KOPT-K1 (cell line): ENCODE measurements at regions not wholly inside any gene's neighbourhood (a gene's known extent, or its start where the extent isn't known, plus 50 kb on each side); places are given as distances from the start of the nearest gene placed in this dataset.
"Not testable (repeated sequence)": the region's sequence is repeated elsewhere in the genome, so short reads cannot be mapped to it uniquely, and the experiment has no call there.

Source experiments
- H3K27ac ChIP-seq: fragments of 200-600 bp; sonication (generic); 2 replicates; pipeline ENCODE4 v1.5.1; 2016; ENCODE audit warnings: antibody characterized with exemption, mild to moderate bottlenecking, low read depth, low read length; ENCODE audit not compliant: poor library complexity, severe bottlenecking
- H3K36me3 ChIP-seq: fragments of 200-600 bp; sonication (generic); 2 replicates; pipeline ENCODE4 v1.5.1; 2017; ENCODE audit warnings: antibody characterized with exemption, mild to moderate bottlenecking, low read length, moderate library complexity; ENCODE audit not compliant: insufficient read depth
- H3K9me3 ChIP-seq: fragments of 200-600 bp; sonication (generic); 2 replicates; pipeline ENCODE4 v1.5.1; 2017; ENCODE audit warnings: antibody characterized with exemption, low read length, mild to moderate bottlenecking; ENCODE audit not compliant: insufficient read depth, poor library complexity, severe bottlenecking

- Histone ChIP-seq H3K9me3 (no peaks in the 10 kb centered on the region), H3K27ac (no peak overlapping the region)
Measured at GRCh38 chr7:106736508-106737201, 75.7 kb upstream of the CCDC71L start.

DNA sequence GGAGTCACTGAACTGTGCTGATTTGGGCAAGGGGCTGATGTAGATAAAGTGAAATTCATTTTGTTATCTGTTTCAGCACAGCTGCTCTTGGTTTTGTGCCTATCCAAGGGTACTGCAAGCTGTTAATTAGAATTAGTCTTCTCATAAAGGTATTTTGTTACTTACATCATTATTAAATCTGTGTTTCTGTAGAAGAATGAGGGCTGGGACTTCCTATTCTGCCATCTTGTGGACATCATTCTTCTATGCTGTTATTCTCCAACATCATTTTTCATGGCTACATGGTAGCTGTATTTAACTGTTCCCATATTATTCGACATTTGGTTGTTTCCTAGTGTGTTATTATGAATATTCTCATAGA is 76.2 kb upstream of the CCDC71L start:
- no peaks in the 10 kb centered on the region for H3K36me3 ChIP-seq
- no peak overlapping the region for H3K27ac ChIP-seq
- H3K9me3 ChIP-seq, result no peaks in the 10 kb centered on the region

More at GRCh38 chr7:106736508-106737201, 75.7 kb upstream of the CCDC71L start:
- no peaks in the 10 kb centered on the region for H3K36me3 ChIP-seq

GRCh38 chr7:106740806-106741205 is 79.8 kb upstream of the CCDC71L start:
- Histone ChIP-seq H3K27ac (no peak overlapping the region), H3K9me3 (no peaks in the 10 kb centered on the region), H3K36me3 (no peaks in the 10 kb centered on the region)

- H3K27ac ChIP-seq, result no peak overlapping the region
- no peaks in the 10 kb centered on the region for H3K36me3 ChIP-seq
- H3K9me3 ChIP-seq, result no peaks in the 10 kb centered on the region
Measured at GRCh38 chr7:106744563-106745091, 83.7 kb upstream of the CCDC71L start.

DNA sequence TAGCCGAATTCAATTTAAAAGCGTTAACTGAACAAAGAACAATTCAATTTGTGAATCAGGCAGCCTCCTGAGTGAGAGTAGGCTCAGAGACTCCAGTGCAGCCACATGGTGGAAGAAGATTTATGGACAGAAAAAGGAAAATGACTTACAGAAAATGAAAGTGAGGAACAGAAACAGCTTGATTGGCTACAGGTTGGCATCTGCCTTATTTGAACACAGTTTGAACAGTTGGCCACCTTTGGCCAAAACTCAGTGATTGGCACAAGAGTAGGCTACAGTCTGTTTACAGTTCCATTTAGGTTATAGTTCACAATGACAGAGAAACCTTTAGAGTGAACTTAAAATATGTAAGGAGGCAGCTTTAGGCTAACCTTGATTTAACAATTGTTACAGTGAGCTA is 86.3 kb upstream of the CCDC71L start:
- not testable (repeated sequence) for H3K9me3 ChIP-seq, H3K27ac ChIP-seq, H3K36me3 ChIP-seq

DNA sequence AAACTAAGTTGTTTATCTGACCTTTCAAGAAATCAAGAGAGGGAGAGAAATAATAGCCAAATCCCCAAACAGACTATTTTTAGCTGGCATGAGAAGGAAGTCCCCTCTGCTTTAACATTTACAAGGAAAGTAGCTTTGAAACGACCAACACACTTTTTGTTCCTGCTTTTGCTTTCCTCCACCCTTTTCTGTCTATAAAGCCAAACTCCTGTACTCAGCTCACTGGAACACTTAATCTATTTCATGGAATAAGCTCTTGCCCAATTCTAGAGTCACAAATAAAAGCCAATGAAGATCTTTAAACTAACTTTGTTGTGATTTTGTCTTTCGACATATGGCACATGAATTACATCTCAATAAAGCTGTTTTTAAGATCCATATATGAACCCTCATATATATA is 86.8 kb upstream of the CCDC71L start:
- Histone ChIP-seq H3K27ac (no peak overlapping the region), H3K9me3 (no peaks in the 10 kb centered on the region), H3K36me3 (no peaks in the 10 kb centered on the region)

DNA sequence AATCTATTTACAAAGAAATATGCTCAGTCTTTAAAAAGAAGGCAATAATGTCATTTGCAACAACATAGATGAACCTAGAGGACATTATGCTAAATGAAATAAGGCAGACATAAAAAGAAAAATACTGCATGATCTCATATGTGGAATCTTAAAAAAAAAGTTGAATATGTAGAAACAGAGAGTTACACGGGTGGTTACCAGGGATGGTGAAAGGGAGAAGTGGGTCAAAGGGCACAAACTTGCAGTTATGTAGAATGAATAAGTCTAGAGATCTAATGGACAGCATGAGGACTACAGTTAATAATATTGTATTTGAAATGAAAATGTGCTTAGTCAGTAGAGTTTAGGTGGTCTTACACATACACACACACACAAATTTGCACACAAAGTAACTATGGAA is 88.2 kb upstream of the CCDC71L start:
- Histone ChIP-seq H3K9me3 (no peaks in the 10 kb centered on the region), H3K36me3 (no peaks in the 10 kb centered on the region)

DNA sequence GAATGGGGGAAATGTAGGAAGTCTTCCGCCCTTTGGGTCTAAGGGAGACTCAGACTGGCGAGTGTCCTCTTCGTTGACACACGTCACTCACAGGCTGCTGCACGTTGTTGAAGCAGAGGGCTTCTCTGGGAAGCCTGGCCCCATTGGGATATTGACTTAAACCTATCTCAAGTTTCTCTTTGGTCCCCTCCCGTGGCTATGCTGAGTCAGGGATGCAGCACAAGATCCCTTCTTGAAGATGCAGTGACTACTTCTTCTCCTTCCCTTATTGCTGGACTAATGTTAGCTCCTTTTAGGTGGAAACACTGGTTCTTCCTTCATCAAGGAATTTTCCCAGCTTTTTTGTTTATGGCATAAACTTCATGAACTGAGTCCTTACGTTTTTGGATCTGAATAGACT is 89.8 kb upstream of the CCDC71L start:
- Histone ChIP-seq H3K9me3 (no peaks in the 10 kb centered on the region), H3K27ac (no peak overlapping the region), H3K36me3 (no peaks in the 10 kb centered on the region)

More for the DNA sequence above, 88.2 kb upstream of the CCDC71L start:
- no peak overlapping the region for H3K27ac ChIP-seq

DNA sequence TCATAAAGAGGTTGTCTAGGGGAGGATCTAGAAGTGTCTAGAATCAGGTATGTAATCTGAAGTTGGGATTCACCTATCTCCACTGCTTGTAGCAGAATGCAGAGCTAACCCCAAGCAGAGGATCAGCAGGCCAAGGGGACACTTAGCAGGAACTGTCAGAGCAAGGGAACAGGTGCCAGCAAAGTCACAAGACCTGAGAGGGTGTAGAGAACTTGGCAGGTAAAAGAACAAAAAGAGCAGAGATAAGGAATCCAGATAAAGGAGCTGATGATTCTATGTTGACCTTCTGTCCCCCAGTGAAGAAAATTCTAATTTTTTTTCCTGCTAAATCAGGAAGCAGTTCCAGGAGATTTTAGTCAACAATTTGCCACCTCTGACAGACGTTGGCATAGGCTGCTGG is 91.4 kb upstream of the CCDC71L start:
- no peak overlapping the region for H3K27ac ChIP-seq
- no peaks in the 10 kb centered on the region for H3K9me3 ChIP-seq
- no peaks in the 10 kb centered on the region for H3K36me3 ChIP-seq

- H3K36me3 ChIP-seq, H3K27ac ChIP-seq, H3K9me3 ChIP-seq: not testable (repeated sequence)
Measured at GRCh38 chr7:106755024-106755423, 94.1 kb upstream of the CCDC71L start.

DNA sequence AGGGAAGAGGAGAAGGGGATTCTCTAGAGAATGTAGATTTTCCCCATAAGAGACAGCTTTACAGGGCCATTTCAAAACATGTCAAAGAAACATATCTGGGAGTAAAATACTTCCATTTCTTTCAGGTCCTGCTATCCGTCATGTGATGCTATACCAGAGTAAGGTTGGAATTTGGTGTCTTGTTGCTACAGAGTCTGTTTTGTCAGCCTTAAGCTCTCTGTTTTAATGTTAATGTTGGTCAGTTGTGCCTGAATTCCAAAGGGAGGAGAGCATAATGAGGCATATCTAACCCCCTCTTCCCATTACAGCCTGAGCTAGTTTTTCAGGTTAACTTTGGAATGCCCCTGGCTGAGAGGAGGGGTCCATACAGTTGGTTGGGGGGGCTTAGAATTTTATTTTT is 94.7 kb upstream of the CCDC71L start:
- Histone ChIP-seq H3K9me3 (no peaks in the 10 kb centered on the region), H3K27ac (no peak overlapping the region), H3K36me3 (no peaks in the 10 kb centered on the region)

- no peaks in the 10 kb centered on the region for H3K9me3 ChIP-seq
- no peaks in the 10 kb centered on the region for H3K36me3 ChIP-seq
- H3K27ac ChIP-seq, result no peak overlapping the region
Measured at GRCh38 chr7:106756071-106756470, 95.1 kb upstream of the CCDC71L start.

DNA sequence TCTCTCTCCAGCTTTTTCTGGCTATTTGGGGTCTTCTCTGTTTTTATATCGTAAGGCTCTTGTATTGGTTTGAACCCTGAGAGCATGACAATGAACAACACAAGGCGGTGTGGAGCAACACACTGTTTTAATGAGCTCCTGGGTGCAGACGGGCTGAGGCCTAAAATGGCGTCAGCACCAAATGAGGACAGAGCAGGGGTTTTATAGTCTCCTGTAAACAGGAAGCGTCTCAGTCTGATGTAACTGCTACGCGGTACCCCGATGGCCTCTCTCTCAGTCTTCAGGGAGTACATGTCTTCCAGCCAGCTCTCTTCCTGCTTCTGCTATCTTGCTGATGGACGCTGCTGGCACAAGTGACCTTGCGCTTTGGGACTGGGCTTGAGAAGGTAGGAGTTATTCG is 95.9 kb upstream of the CCDC71L start:
- no peaks in the 10 kb centered on the region for H3K36me3 ChIP-seq
- H3K27ac ChIP-seq, result no peak overlapping the region
- no peaks in the 10 kb centered on the region for H3K9me3 ChIP-seq

- no peaks in the 10 kb centered on the region for H3K9me3 ChIP-seq
- H3K27ac ChIP-seq, result no peak overlapping the region
- no peaks in the 10 kb centered on the region for H3K36me3 ChIP-seq
Measured at GRCh38 chr7:106757846-106758245, 96.9 kb upstream of the CCDC71L start.

DNA sequence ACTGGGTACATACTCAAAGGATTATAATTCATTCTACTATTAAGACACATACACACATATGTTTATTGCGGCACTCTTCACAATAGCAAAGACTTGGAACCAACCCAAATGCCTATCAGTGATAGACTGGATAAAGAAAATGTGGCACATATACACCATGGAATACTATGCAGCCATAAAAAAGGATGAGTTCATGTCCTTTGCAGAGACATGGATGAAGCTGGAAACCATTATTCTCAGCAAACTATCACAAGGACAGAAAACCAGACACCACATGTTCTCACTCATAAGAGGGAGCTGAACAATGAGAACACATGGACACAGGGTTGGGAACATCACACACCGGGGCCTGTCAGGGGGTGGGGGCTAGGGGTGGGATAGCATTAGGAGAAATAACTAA is 101.9 kb upstream of the CCDC71L start:
- not testable (repeated sequence) for H3K9me3 ChIP-seq, H3K36me3 ChIP-seq, H3K27ac ChIP-seq

DNA sequence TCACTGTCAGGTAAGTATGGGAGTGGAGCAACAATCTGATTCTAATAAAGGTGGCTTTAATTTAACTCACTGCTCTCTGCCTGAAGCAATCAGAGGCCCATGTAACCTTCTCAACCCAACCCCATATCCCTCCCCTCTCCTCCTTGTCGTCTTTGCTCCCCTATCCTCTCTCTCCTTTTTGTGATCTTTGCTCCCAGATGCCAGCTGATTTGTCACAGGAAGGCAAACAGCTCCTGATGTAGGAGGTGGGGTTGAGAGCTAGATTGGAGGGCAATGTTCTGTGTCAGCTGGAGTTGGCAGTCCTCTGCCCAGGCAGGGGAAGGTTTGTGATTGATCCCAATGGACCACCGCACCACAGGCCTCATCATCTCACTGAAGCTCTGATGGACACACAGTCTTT is 101.4 kb upstream of the PIK3CG start:
- no peak overlapping the region for H3K27ac ChIP-seq
- no peaks in the 10 kb centered on the region for H3K9me3 ChIP-seq
- no peaks in the 10 kb centered on the region for H3K36me3 ChIP-seq
